OCI-LY7 (cell line): ENCODE measurements at regions not wholly inside any gene's neighbourhood (a gene's known extent, or its start where the extent isn't known, plus 50 kb on each side); places are given as distances from the start of the nearest gene placed in this dataset.

Experiments used
- BruUV-seq: library from RNA; stranded (reverse); fragments of 400-500 nt; replicated peaks from 2 replicates; lab custom pipeline; 2021; lab: Mats Ljungman, UMichigan
- CTCF ChIA-PET: fragments of 300-600 bp; sonication (Branson Sonifier 250); formaldehyde crosslinking; loops from one replicate; lab custom pipeline; 2022; ENCODE audit warnings: antibody characterized with exemption; ENCODE audit not compliant: unreplicated experiment; lab: Charles Lee
- POLR2A ChIA-PET: fragments of 300-600 bp; sonication (Branson Sonifier 250); formaldehyde crosslinking; loops from one replicate; lab custom pipeline; 2022; ENCODE audit warnings: antibody characterized with exemption; lab: Charles Lee
- DNase-seq: peaks from one replicate; pipeline ENCODE4 v3.0.0-alpha.2; 2015; ENCODE audit warnings: low spot score
- H2AFZ ChIP-seq: fragments of 200-600 bp; sonication (generic), shearing (Covaris generic); 2 replicates; pipeline ENCODE4 v1.6.1; 2014; ENCODE audit warnings: mild to moderate bottlenecking, antibody characterized with exemption, low read length, moderate library complexity
- H3K27ac ChIP-seq: fragments of 200-600 bp; sonication (generic); 2 replicates; pipeline ENCODE4 v1.5.1; 2014; ENCODE audit warnings: mixed run types, low read depth, mild to moderate bottlenecking, moderate library complexity, low read length, inconsistent platforms; ENCODE audit not compliant: poor library complexity, severe bottlenecking
- H3K36me3 ChIP-seq: fragments of 200-600 bp; sonication (generic); 2 replicates; pipeline ENCODE4 v1.6.1; 2014; ENCODE audit warnings: mild to moderate bottlenecking, antibody characterized with exemption, low read length, moderate library complexity, mixed read lengths; ENCODE audit not compliant: insufficient read depth
- H3K4me1 ChIP-seq: fragments of 200-600 bp; sonication (generic); 2 replicates; pipeline ENCODE4 v1.5.1; 2014; ENCODE audit warnings: mild to moderate bottlenecking, low read length; ENCODE audit not compliant: insufficient read depth, poor library complexity, severe bottlenecking
- H3K4me2 ChIP-seq: fragments of 200-600 bp; sonication (generic); 2 replicates; pipeline ENCODE4 v1.6.1; 2014; ENCODE audit warnings: mild to moderate bottlenecking, low read length
- H3K4me3 ChIP-seq: fragments of 200-600 bp; sonication (generic); 2 replicates; pipeline ENCODE4 v1.5.1; 2014; ENCODE audit warnings: mild to moderate bottlenecking, low read depth, low read length; ENCODE audit not compliant: poor library complexity, severe bottlenecking
- H3K79me2 ChIP-seq: fragments of 200-600 bp; sonication (generic); 2 replicates; pipeline ENCODE4 v1.6.1; 2016; ENCODE audit warnings: low read depth, mild to moderate bottlenecking, low read length, moderate library complexity, mixed read lengths; ENCODE audit not compliant: insufficient read depth
- H3K9me2 ChIP-seq: fragments of 200-600 bp; sonication (generic); 2 replicates; pipeline ENCODE4 v1.6.1; 2016; ENCODE audit warnings: mild to moderate bottlenecking, low read length, mixed read lengths; ENCODE audit not compliant: insufficient read depth
- H3K9me3 ChIP-seq: fragments of 200-600 bp; sonication (generic); 2 replicates; pipeline ENCODE4 v1.6.1; 2014; ENCODE audit warnings: mild to moderate bottlenecking, mixed run types, low read length, mixed read lengths
- H4K20me1 ChIP-seq: fragments of 200-600 bp; sonication (generic); 2 replicates; pipeline ENCODE4 v1.6.1; 2014; ENCODE audit warnings: mild to moderate bottlenecking, antibody characterized with exemption, low read length, moderate library complexity, mixed read lengths; ENCODE audit not compliant: insufficient read depth
- CTCF ChIP-seq: fragments of 200-600 bp; sonication (generic); conservative IDR thresholded peaks from 2 replicates; pipeline ENCODE4 v1.5.1; 2014; ENCODE audit warnings: mild to moderate bottlenecking, antibody characterized with exemption, low read length, moderate library complexity, mixed read lengths
- EZH2phosphoT487 ChIP-seq: fragments of 200-600 bp; sonication (generic); IDR thresholded peaks from 2 replicates; pipeline ENCODE4 v1.6.1; 2018; ENCODE audit warnings: low read depth, borderline replicate concordance, mild to moderate bottlenecking, mixed run types, antibody characterized with exemption, low read length, moderate library complexity, mixed read lengths
- intact Hi-C: fragments of 100-400 bp; cut with micrococcal nuclease; formaldehyde crosslinking; loops from one replicate; pipeline ENCODE4 v1.10.0; 2022; ENCODE audit not compliant: unreplicated experiment

GRCh38 chr4:121243485-121243884 is 79.4 kb upstream of the TNIP3 start:
- DNase-seq, result no peak
- H3K4me1 ChIP-seq, result no peaks in the 10 kb centered on the region
- no peaks in the 10 kb centered on the region for H3K36me3 ChIP-seq
- H3K4me3 ChIP-seq, result no peak overlapping the region
- ChIA-PET CTCF (no interaction called here), POLR2A (no interaction called here)
- intact Hi-C loops, result no loop called here
- H3K9me2 ChIP-seq, result no peaks in the 10 kb centered on the region
- no peaks in the 10 kb centered on the region for H3K79me2 ChIP-seq
- no peak overlapping the region for H3K27ac ChIP-seq
- TF ChIP-seq EZH2phosphoT487 (no peak), CTCF (no peak)
- peak overlapping the region; percentile 5; the same call in 1 of the 2 replicates for H2AFZ ChIP-seq
- BruUV-seq, result no TSS peak
- H3K9me3 ChIP-seq, result no peaks in the 10 kb centered on the region
- H4K20me1 ChIP-seq, result no peaks in the 10 kb centered on the region
- no peak overlapping the region for H3K4me2 ChIP-seq

- intact Hi-C loops, result no loop called here
- TF ChIP-seq CTCF (no peak), EZH2phosphoT487 (no peak)
These were observed 78.1 kb upstream of the TNIP3 start for GRCh38 chr4:121242188-121242750.

GRCh38 chr4:121239951-121240350 is 75.8 kb upstream of the TNIP3 start:
- TF ChIP-seq CTCF (no peak), EZH2phosphoT487 (no peak)
- ChIA-PET CTCF (no interaction called here), POLR2A (interaction anchor here (0.9 to 1.1 kb wide), 2 partner anchors 16 to 56 kb away, joined by 3 read pairs; no protein-coding TSS in a partner anchor)
- Histone ChIP-seq H3K36me3 (no peaks in the 10 kb centered on the region), H2AFZ (no peak overlapping the region), H3K4me2 (no peak overlapping the region), H3K4me3 (no peak overlapping the region), H3K79me2 (no peaks in the 10 kb centered on the region), H3K27ac (no peak overlapping the region), H3K9me3 (no peaks in the 10 kb centered on the region), H3K4me1 (no peaks in the 10 kb centered on the region), H4K20me1 (no peaks in the 10 kb centered on the region), H3K9me2 (no peaks in the 10 kb centered on the region)
- DNase-seq, result no peak
- intact Hi-C loops, result no loop called here
- BruUV-seq, result no TSS peak

More at GRCh38 chr4:121242188-121242750, 78.1 kb upstream of the TNIP3 start:
- Histone ChIP-seq H3K27ac (no peak overlapping the region), H2AFZ (no peak overlapping the region), H3K4me1 (no peaks in the 10 kb centered on the region), H3K79me2 (no peaks in the 10 kb centered on the region), H3K36me3 (no peaks in the 10 kb centered on the region), H3K4me2 (no peak overlapping the region), H4K20me1 (no peaks in the 10 kb centered on the region), H3K9me3 (no peaks in the 10 kb centered on the region), H3K4me3 (no peak overlapping the region), H3K9me2 (no peaks in the 10 kb centered on the region)
- POLR2A ChIA-PET, result no interaction called here
- BruUV-seq, result no TSS peak
- CTCF ChIA-PET, result no interaction called here
- no peak for DNase-seq
